ENCODE measurements at regions not wholly inside any gene's neighbourhood (a gene's known extent, or its start where the extent isn't known, plus 50 kb on each side); places are given as distances from the start of the nearest gene placed in this dataset.

GRCh38 chr10:9913876-9914514, 1103.7 kb upstream of the CELF2 start:
- H3K4me3 ChIP-seq (ENCODE audit: low read length in 2 of 2), result no peak overlapping the region
- 69% methylated on average over 5 of the region's 5 CpGs for WGBS
- H3K4me1 ChIP-seq (ENCODE audit: control insufficient read depth in 2 of 2, insufficient read depth in 2 of 2, low read length in 2 of 2), result no peaks in the 10 kb centered on the region
- H3K36me3 ChIP-seq (ENCODE audit: control insufficient read depth in 2 of 2, insufficient read depth in 2 of 2, low read length in 1 of 2), result no peaks in the 10 kb centered on the region
- H3K9me3 ChIP-seq (ENCODE audit: control insufficient read depth in 2 of 2, insufficient read depth in 1 of 2, low read length in 1 of 2), result peaks cover 0 to 7% of the 10 kb centered on the region in 2 donors
- no peak overlapping the region for H3K27ac ChIP-seq (ENCODE audit: low read depth in 1 of 2, low read length in 1 of 2)
- DNase-seq (ENCODE audit: low read depth in 6 of 9, low spot score in 9 of 9), result no peak
- H3K27me3 ChIP-seq (ENCODE audit: control insufficient read depth in 2 of 2, insufficient read depth in 1 of 2, low read length in 1 of 2), result no peaks in the 10 kb centered on the region

DNA sequence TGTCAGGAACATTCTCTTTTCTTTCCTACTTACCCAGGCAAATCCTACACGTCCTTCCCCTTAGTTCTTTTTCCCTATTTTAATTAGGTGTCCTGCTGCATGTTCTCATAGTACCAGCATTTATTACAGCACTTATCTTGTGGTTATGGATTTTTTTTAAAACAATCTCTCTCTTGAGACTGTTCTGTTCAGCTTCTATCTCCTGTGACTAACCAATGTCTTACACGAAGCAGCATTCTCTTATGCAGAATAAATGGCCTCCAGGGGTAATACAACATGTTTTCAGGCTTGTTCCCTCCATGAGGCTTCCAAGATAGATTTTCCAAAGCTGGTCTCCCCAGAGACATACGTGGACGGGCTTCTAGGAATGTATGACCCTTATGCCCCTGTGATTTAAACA, 1096.1 kb upstream of the CELF2 start:
- DNase-seq (ENCODE audit: low read depth in 6 of 9, low spot score in 9 of 9), result no peak
- Histone ChIP-seq H3K4me1 (ENCODE audit: control insufficient read depth in 2 of 2, insufficient read depth in 2 of 2, low read length in 2 of 2) (no peaks in the 10 kb centered on the region), H3K27ac (ENCODE audit: low read depth in 1 of 2, low read length in 1 of 2) (no peak overlapping the region), H3K4me3 (ENCODE audit: low read length in 2 of 2) (no peak overlapping the region), H3K36me3 (ENCODE audit: control insufficient read depth in 2 of 2, insufficient read depth in 2 of 2, low read length in 1 of 2) (no peaks in the 10 kb centered on the region), H3K9me3 (ENCODE audit: control insufficient read depth in 2 of 2, insufficient read depth in 1 of 2, low read length in 1 of 2) (no peaks in the 10 kb centered on the region), H3K27me3 (ENCODE audit: control insufficient read depth in 2 of 2, insufficient read depth in 1 of 2, low read length in 1 of 2) (no peaks in the 10 kb centered on the region)
- WGBS, result 67% methylated on average over 4 of the region's 4 CpGs

DNA sequence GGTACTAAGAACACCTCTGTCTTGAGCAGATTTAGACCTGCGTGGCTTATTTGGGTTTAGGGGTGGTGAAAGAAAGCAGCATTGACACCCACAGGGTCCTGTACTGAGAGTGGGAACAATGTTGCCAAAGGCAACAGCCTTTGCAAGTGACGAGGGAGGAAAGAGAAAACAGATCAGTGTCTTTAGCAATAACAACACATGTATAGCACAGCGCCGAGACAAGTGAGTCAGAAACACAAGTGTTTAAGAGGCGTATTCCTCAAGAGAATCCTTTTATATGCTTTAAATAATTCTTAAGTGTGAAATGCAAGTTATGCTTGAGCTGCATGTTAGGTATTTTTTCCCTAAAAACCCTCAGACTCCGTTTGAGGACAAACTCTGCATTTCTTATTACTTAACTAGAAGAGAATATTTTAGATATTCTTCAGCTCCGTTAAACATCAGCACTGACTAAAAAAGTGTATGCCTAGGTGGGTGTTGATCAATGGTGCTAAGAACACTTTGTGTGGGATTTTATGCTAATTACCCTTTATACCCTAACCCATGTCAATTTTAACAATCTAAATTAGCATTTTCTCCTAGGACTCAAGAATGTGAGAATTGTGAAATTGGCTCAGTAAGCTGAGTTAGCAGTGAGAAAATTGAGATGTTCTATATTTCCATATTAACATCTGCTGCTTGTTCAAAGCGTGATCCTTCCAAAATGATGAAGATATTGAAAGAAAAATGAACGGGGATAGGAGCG, 1095.4 kb upstream of the CELF2 start:
- H3K36me3 ChIP-seq (ENCODE audit: control insufficient read depth in 2 of 2, insufficient read depth in 2 of 2, low read length in 1 of 2), result no peaks in the 10 kb centered on the region
- no peak for DNase-seq (ENCODE audit: low read depth in 6 of 9, low spot score in 9 of 9)
- no peak overlapping the region for H3K27ac ChIP-seq (ENCODE audit: low read depth in 1 of 2, low read length in 1 of 2)
- 94% methylated on average over 10 of the region's 10 CpGs for WGBS
- H3K27me3 ChIP-seq (ENCODE audit: control insufficient read depth in 2 of 2, insufficient read depth in 1 of 2, low read length in 1 of 2), result no peaks in the 10 kb centered on the region
- no peaks in the 10 kb centered on the region for H3K4me1 ChIP-seq (ENCODE audit: control insufficient read depth in 2 of 2, insufficient read depth in 2 of 2, low read length in 2 of 2)
- H3K9me3 ChIP-seq (ENCODE audit: control insufficient read depth in 2 of 2, insufficient read depth in 1 of 2, low read length in 1 of 2), result no peaks in the 10 kb centered on the region
- H3K4me3 ChIP-seq (ENCODE audit: low read length in 2 of 2), result no peak overlapping the region

- Histone ChIP-seq H3K9me3 (ENCODE audit: control insufficient read depth in 2 of 2, insufficient read depth in 1 of 2, low read length in 1 of 2) (peaks cover 0 to 7% of the 10 kb centered on the region in 2 donors), H3K27ac (ENCODE audit: low read depth in 1 of 2, low read length in 1 of 2) (no peak overlapping the region), H3K27me3 (ENCODE audit: control insufficient read depth in 2 of 2, insufficient read depth in 1 of 2, low read length in 1 of 2) (no peaks in the 10 kb centered on the region), H3K4me1 (ENCODE audit: control insufficient read depth in 2 of 2, insufficient read depth in 2 of 2, low read length in 2 of 2) (no peaks in the 10 kb centered on the region), H3K4me3 (ENCODE audit: low read length in 2 of 2) (no peak overlapping the region), H3K36me3 (ENCODE audit: control insufficient read depth in 2 of 2, insufficient read depth in 2 of 2, low read length in 1 of 2) (no peaks in the 10 kb centered on the region)
- DNase-seq (ENCODE audit: low read depth in 6 of 9, low spot score in 9 of 9), result no peak
- WGBS, result 89% methylated on average over 3 of the region's 3 CpGs
Observed at GRCh38 chr10:9926003-9926402, 1091.7 kb upstream of the CELF2 start.

DNA sequence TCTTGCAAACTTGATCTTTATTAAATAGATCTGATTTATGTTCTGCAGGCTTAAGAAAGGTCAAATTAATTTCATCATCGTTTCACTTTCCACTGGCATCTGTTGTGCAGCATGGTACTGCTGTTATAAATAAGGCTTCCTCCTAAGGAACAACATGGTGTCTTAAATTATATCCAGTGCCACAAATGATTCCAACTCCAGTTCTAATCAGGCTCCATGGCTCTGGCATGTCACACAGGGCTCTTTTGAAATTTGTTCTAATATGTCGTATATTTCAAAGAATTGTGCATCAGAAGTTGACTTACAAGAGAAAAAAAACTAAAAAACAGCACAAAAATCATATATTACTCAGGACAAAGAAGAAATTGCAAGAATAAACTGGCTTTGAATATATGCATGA, 1090.8 kb upstream of the CELF2 start:
- DNase-seq (ENCODE audit: low read depth in 6 of 9, low spot score in 9 of 9), result no peak
- no peaks in the 10 kb centered on the region for H3K4me1 ChIP-seq (ENCODE audit: control insufficient read depth in 2 of 2, insufficient read depth in 2 of 2, low read length in 2 of 2)
- no peak overlapping the region for H3K4me3 ChIP-seq (ENCODE audit: low read length in 2 of 2)
- WGBS, result 72% methylated on average over 2 of the region's 2 CpGs
- peaks cover 0 to 7% of the 10 kb centered on the region in 2 donors for H3K9me3 ChIP-seq (ENCODE audit: control insufficient read depth in 2 of 2, insufficient read depth in 1 of 2, low read length in 1 of 2)
- H3K27ac ChIP-seq (ENCODE audit: low read depth in 1 of 2, low read length in 1 of 2), result no peak overlapping the region
- no peaks in the 10 kb centered on the region for H3K27me3 ChIP-seq (ENCODE audit: control insufficient read depth in 2 of 2, insufficient read depth in 1 of 2, low read length in 1 of 2)
- H3K36me3 ChIP-seq (ENCODE audit: control insufficient read depth in 2 of 2, insufficient read depth in 2 of 2, low read length in 1 of 2), result no peaks in the 10 kb centered on the region

DNA sequence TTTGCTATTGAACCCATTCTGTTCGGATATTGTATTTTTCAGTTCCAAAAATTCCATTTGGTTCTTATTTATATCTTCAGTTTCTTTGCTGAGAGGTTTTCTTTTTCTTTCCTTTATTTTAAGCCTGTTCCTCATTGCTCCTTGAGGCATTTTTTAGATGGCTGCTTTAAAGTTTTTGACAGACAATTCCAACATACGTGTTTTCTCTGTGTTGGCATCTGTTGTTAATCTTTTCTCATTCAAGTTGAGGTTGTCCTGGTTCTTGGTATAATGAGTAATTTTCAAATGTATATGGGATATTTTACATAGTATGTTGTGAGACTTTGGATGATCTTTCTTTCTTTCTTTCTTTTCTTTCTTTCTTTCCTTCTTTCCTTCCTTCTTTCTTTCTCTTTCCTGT, 1078.0 kb upstream of the CELF2 start:
- Histone ChIP-seq H3K9me3 (ENCODE audit: control insufficient read depth in 2 of 2, insufficient read depth in 1 of 2, low read length in 1 of 2) (peaks cover 0 to 1% of the 10 kb centered on the region in 2 donors), H3K4me1 (ENCODE audit: control insufficient read depth in 2 of 2, insufficient read depth in 2 of 2, low read length in 2 of 2) (no peaks in the 10 kb centered on the region), H3K4me3 (ENCODE audit: low read length in 2 of 2) (no peak overlapping the region), H3K27ac (ENCODE audit: low read depth in 1 of 2, low read length in 1 of 2) (no peak overlapping the region), H3K36me3 (ENCODE audit: control insufficient read depth in 2 of 2, insufficient read depth in 2 of 2, low read length in 1 of 2) (no peaks in the 10 kb centered on the region), H3K27me3 (ENCODE audit: control insufficient read depth in 2 of 2, insufficient read depth in 1 of 2, low read length in 1 of 2) (no peaks in the 10 kb centered on the region)
- DNase-seq (ENCODE audit: low read depth in 6 of 9, low spot score in 9 of 9), result no peak
- 97% methylated on average over 2 of the region's 2 CpGs for WGBS

- Histone ChIP-seq H3K36me3 (ENCODE audit: control insufficient read depth in 2 of 2, insufficient read depth in 2 of 2, low read length in 1 of 2) (no peaks in the 10 kb centered on the region), H3K27ac (ENCODE audit: low read depth in 1 of 2, low read length in 1 of 2) (no peak overlapping the region), H3K27me3 (ENCODE audit: control insufficient read depth in 2 of 2, insufficient read depth in 1 of 2, low read length in 1 of 2) (no peaks in the 10 kb centered on the region), H3K9me3 (ENCODE audit: control insufficient read depth in 2 of 2, insufficient read depth in 1 of 2, low read length in 1 of 2) (peaks cover 0 to 1% of the 10 kb centered on the region in 2 donors), H3K4me3 (ENCODE audit: low read length in 2 of 2) (no peak overlapping the region), H3K4me1 (ENCODE audit: control insufficient read depth in 2 of 2, insufficient read depth in 2 of 2, low read length in 2 of 2) (no peaks in the 10 kb centered on the region)
- no peak for DNase-seq (ENCODE audit: low read depth in 6 of 9, low spot score in 9 of 9)
Observed at GRCh38 chr10:9944690-9945089, 1073.0 kb upstream of the CELF2 start.

DNA sequence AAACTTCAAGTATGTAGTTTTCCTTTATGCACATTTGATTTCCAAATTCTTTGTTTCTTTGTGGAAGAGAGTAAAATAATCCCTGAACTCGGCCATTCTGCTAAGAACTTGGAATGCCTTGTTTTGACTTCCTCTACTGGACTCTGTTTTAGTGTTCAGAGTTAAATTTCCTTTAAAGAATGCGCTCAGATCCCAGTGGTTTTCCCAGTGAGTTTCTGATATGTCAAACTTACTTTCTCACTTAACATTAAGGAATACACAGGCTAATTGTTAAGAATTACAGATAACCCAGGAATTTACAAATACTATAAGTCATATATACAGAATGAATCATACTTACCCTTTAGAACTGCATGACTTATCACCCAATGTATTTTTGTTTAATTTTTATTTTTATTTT, 1067.6 kb upstream of the CELF2 start:
- H3K27ac ChIP-seq (ENCODE audit: low read depth in 1 of 2, low read length in 1 of 2), result no peak overlapping the region
- H3K36me3 ChIP-seq (ENCODE audit: control insufficient read depth in 2 of 2, insufficient read depth in 2 of 2, low read length in 1 of 2), result no peaks in the 10 kb centered on the region
- no peaks in the 10 kb centered on the region for H3K27me3 ChIP-seq (ENCODE audit: control insufficient read depth in 2 of 2, insufficient read depth in 1 of 2, low read length in 1 of 2)
- 88% methylated on average over 2 of the region's 2 CpGs for WGBS
- no peaks in the 10 kb centered on the region for H3K9me3 ChIP-seq (ENCODE audit: control insufficient read depth in 2 of 2, insufficient read depth in 1 of 2, low read length in 1 of 2)
- no peaks in the 10 kb centered on the region for H3K4me1 ChIP-seq (ENCODE audit: control insufficient read depth in 2 of 2, insufficient read depth in 2 of 2, low read length in 2 of 2)
- H3K4me3 ChIP-seq (ENCODE audit: low read length in 2 of 2), result no peak overlapping the region
- DNase-seq (ENCODE audit: low read depth in 6 of 9, low spot score in 9 of 9), result no peak

DNA sequence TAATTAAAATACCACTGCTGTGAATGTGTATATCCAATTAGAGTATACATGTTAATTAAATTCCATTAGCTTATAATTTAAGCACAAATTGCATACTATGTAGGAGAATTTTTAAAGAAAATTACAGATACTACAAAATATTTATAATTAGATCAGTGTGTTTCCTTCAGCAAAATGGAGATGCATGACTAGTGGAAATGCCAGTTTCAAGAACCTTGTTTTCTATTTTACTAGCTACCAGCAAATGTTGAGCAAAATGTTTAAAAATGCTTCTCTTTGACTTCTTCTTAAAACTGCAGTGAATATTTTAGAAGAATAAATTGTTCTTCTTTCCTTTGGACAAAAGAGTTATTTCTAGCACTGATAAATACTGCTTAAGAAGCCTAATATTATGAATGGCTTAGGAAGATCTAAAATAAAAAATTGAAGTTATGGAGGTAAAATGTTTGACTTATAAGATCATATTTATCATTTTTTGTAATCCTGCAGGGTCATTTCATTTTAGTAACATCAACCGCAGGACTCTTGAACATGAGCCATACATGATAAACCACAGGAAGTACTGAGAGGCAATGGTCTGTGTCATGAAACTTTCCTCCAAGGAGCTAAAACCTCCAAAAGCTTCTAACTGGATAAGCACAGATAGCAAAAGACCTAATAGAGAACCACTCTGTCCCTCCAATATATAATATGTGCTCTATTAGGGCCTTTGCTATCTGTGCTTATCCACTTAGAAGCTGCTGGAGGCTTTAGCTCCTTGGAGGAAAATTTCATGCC, 1066.0 kb upstream of the CELF2 start:
- Histone ChIP-seq H3K27me3 (ENCODE audit: control insufficient read depth in 2 of 2, insufficient read depth in 1 of 2, low read length in 1 of 2) (no peaks in the 10 kb centered on the region), H3K27ac (ENCODE audit: low read depth in 1 of 2, low read length in 1 of 2) (no peak overlapping the region), H3K9me3 (ENCODE audit: control insufficient read depth in 2 of 2, insufficient read depth in 1 of 2, low read length in 1 of 2) (no peaks in the 10 kb centered on the region), H3K36me3 (ENCODE audit: control insufficient read depth in 2 of 2, insufficient read depth in 2 of 2, low read length in 1 of 2) (no peaks in the 10 kb centered on the region), H3K4me1 (ENCODE audit: control insufficient read depth in 2 of 2, insufficient read depth in 2 of 2, low read length in 2 of 2) (no peaks in the 10 kb centered on the region), H3K4me3 (ENCODE audit: low read length in 2 of 2) (no peak overlapping the region)
- 64% methylated on average over 1 of the region's 1 CpG for WGBS
- DNase-seq (ENCODE audit: low read depth in 6 of 9, low spot score in 9 of 9), result no peak
